Neuronal stem cell (in vitro differentiated cells): ENCODE measurements at regions not wholly inside any gene's neighbourhood (a gene's known extent, or its start where the extent isn't known, plus 50 kb on each side); places are given as distances from the start of the nearest gene placed in this dataset.
A peak's percentile ranks its signal among the peaks of the same experiment; 100 is the strongest.

Experiments used
- DNase-seq: peaks from one replicate; pipeline ENCODE4 v3.0.0-alpha.2; 2013; ENCODE audit warnings: low spot score
- H2AFZ ChIP-seq: one replicate; pipeline ENCODE4 v1.6.1; 2013; ENCODE audit warnings: mild to moderate bottlenecking, low read length, inconsistent platforms
- H2AK5ac ChIP-seq: 2 replicates; pipeline ENCODE4 v1.6.1; 2013; ENCODE audit warnings: low read depth, mild to moderate bottlenecking, inconsistent platforms, low read length, moderate library complexity, mixed read lengths
- H2BK120ac ChIP-seq: 2 replicates; pipeline ENCODE4 v1.6.1; 2013; ENCODE audit warnings: low read depth, mild to moderate bottlenecking, inconsistent platforms, low read length, moderate library complexity, mixed read lengths
- H2BK12ac ChIP-seq: one replicate; pipeline ENCODE4 v1.6.1; 2013; ENCODE audit warnings: low read length, inconsistent platforms
- H2BK15ac ChIP-seq: 2 replicates; pipeline ENCODE4 v1.6.1; 2013; ENCODE audit warnings: mild to moderate bottlenecking, low read length, inconsistent platforms, mixed read lengths
- H2BK5ac ChIP-seq: one replicate; pipeline ENCODE4 v1.6.1; 2013; ENCODE audit warnings: inconsistent platforms, mild to moderate bottlenecking, low read length, moderate library complexity
- H3K14ac ChIP-seq: one replicate; pipeline ENCODE4 v1.6.1; 2013; ENCODE audit warnings: low read length, inconsistent platforms
- H3K18ac ChIP-seq: 2 replicates; pipeline ENCODE4 v1.6.1; 2013; ENCODE audit warnings: low read length, inconsistent platforms
- H3K23ac ChIP-seq: 2 replicates; pipeline ENCODE4 v1.6.1; 2013; ENCODE audit warnings: low read depth, mild to moderate bottlenecking, mixed read lengths, low read length, inconsistent platforms; ENCODE audit not compliant: poor library complexity
- H3K27ac ChIP-seq: replicated peaks from 3 replicates; pipeline ENCODE4 v1.5.1; 2013; ENCODE audit warnings: low read length, inconsistent platforms
- H3K27me3 ChIP-seq, 3 experiments: 2 replicates each; pipeline ENCODE4 v1.6.1; 2013; ENCODE audit warnings: low read length in 3 of 3, mild to moderate bottlenecking in 2 of 3, inconsistent platforms in 1 of 3, low read depth in 1 of 3, mixed read lengths in 1 of 3, moderate library complexity in 1 of 3; ENCODE audit not compliant: control insufficient read depth in 3 of 3, insufficient read depth in 3 of 3
- H3K36me3 ChIP-seq, 2 donors: replicated peaks in 1 of 2; 2 replicates each; pipeline ENCODE4 v1.6.1; 2013; ENCODE audit warnings: low read length in 2 of 2; ENCODE audit not compliant: control insufficient read depth in 2 of 2, insufficient read depth in 2 of 2
- H3K4ac ChIP-seq: 2 replicates; pipeline ENCODE4 v1.6.1; 2013; ENCODE audit warnings: inconsistent platforms, mild to moderate bottlenecking, low read length, moderate library complexity
- H3K4me1 ChIP-seq, 2 donors: 1 replicate in 1 of 2; 2 replicates in 1 of 2; pipeline ENCODE4 v1.6.1; 2013; ENCODE audit warnings: low read length in 2 of 2, low read depth in 1 of 2; ENCODE audit not compliant: control insufficient read depth in 2 of 2, insufficient read depth in 1 of 2
- H3K4me2 ChIP-seq: one replicate; pipeline ENCODE4 v1.6.1; 2013; ENCODE audit warnings: mild to moderate bottlenecking, low read length, inconsistent platforms; ENCODE audit not compliant: insufficient read depth, poor library complexity, severe bottlenecking
- H3K4me3 ChIP-seq, 2 donors: 2 replicates each; pipeline ENCODE4 v1.5.1; 2013; ENCODE audit warnings: low read length in 2 of 2, mild to moderate bottlenecking in 2 of 2, inconsistent platforms in 1 of 2, moderate library complexity in 1 of 2
- H3K79me1 ChIP-seq: one replicate; pipeline ENCODE4 v1.6.1; 2013; ENCODE audit warnings: low read depth, mild to moderate bottlenecking, inconsistent platforms, low read length, moderate library complexity
- H3K9ac ChIP-seq: one replicate; pipeline ENCODE4 v1.6.1; 2013; ENCODE audit warnings: mild to moderate bottlenecking, low read depth, low read length, inconsistent platforms; ENCODE audit not compliant: poor library complexity
- H3K9me3 ChIP-seq, 2 donors: replicated peaks in 1 of 2; 2 replicates each; pipeline versions ENCODE3 to v1.6.1; 2013; ENCODE audit warnings: low read length in 2 of 2, mild to moderate bottlenecking in 2 of 2, inconsistent platforms in 1 of 2, low read depth in 1 of 2, mixed read lengths in 1 of 2, moderate library complexity in 1 of 2; ENCODE audit not compliant: control insufficient read depth in 2 of 2, insufficient read depth in 1 of 2
- H4K8ac ChIP-seq: one replicate; pipeline ENCODE4 v1.6.1; 2013; ENCODE audit warnings: low read depth, mild to moderate bottlenecking, inconsistent platforms, low read length, moderate library complexity
- H4K91ac ChIP-seq: one replicate; pipeline ENCODE4 v1.6.1; 2013; ENCODE audit warnings: low read length, low read depth, mild to moderate bottlenecking, inconsistent platforms; ENCODE audit not compliant: poor library complexity
- WGBS, 2 donors: extraction: QIAGEN DNeasy Blood & Tissue Kit; methylation state at CpG; one replicate each; pipeline ENCODE4 v1.1.7; 2013; ENCODE audit warnings: missing lambda C conversion rate in 2 of 2, mixed read lengths in 1 of 2; ENCODE audit not compliant: insufficient read length in 2 of 2, insufficient replicate concordance in 1 of 2; ENCODE audit errors: extremely low coverage in 2 of 2; 5-methylcytosine and 5-hydroxymethylcytosine counted together

GRCh38 chr2:234339501-234339900 is 157.4 kb downstream of the ARL4C start:
- peaks cover 9 to 12% of the 10 kb centered on the region in 2 donors for H3K4me1 ChIP-seq
- no peak overlapping the region for H3K18ac ChIP-seq
- no peak overlapping the region for H3K23ac ChIP-seq
- no peak overlapping the region for H3K4me3 ChIP-seq
- no peak for DNase-seq
- no peak overlapping the region for H4K91ac ChIP-seq
- H3K27ac ChIP-seq = no peak overlapping the region
- H3K4ac ChIP-seq = no peak overlapping the region
- H3K9me3 ChIP-seq = peaks cover 6 to 7% of the 10 kb centered on the region in 2 donors
- no peak overlapping the region for H4K8ac ChIP-seq
- no peak overlapping the region for H3K9ac ChIP-seq
- WGBS, 2 donors = no CpG with 5 or more reads among the region's 5 CpGs
- no peaks in the 10 kb centered on the region for H3K27me3 ChIP-seq
- H2AFZ ChIP-seq = no peak overlapping the region
- H2BK12ac ChIP-seq = no peak overlapping the region
- H3K79me1 ChIP-seq = peaks cover 2% of the 10 kb centered on the region
- H3K14ac ChIP-seq = no peak overlapping the region
- no peak overlapping the region for H2BK120ac ChIP-seq
- no peak overlapping the region for H2BK15ac ChIP-seq
- no peak overlapping the region for H3K4me2 ChIP-seq
- no peaks in the 10 kb centered on the region for H3K36me3 ChIP-seq
- H2BK5ac ChIP-seq = no peak overlapping the region
- no peak overlapping the region for H2AK5ac ChIP-seq

- no peak overlapping the region for H3K9ac ChIP-seq
- H3K9me3 ChIP-seq = peaks cover 6 to 7% of the 10 kb centered on the region in 2 donors
- H3K18ac ChIP-seq = no peak overlapping the region
- no peak overlapping the region for H2BK15ac ChIP-seq
- H4K8ac ChIP-seq = no peak overlapping the region
- WGBS, 2 donors = no CpG with 5 or more reads among the region's 2 CpGs
- peaks cover 10 to 15% of the 10 kb centered on the region in 2 donors for H3K4me1 ChIP-seq
- H3K36me3 ChIP-seq = no peaks in the 10 kb centered on the region
- DNase-seq = no peak
- no peak overlapping the region for H3K4me2 ChIP-seq
- no peak overlapping the region for H3K27ac ChIP-seq
- H3K79me1 ChIP-seq = peaks cover 2% of the 10 kb centered on the region
- no peak overlapping the region for H2BK12ac ChIP-seq
- no peaks in the 10 kb centered on the region for H3K27me3 ChIP-seq
- no peak overlapping the region for H2BK5ac ChIP-seq
- no peak overlapping the region for H3K14ac ChIP-seq
- H2AFZ ChIP-seq = no peak overlapping the region
- no peak overlapping the region for H3K23ac ChIP-seq
- no peak overlapping the region for H3K4ac ChIP-seq
- no peak overlapping the region for H2BK120ac ChIP-seq
- H4K91ac ChIP-seq = no peak overlapping the region
- no peak overlapping the region for H2AK5ac ChIP-seq
- no peak overlapping the region for H3K4me3 ChIP-seq
Measured at GRCh38 chr2:234339011-234339410, 157.9 kb downstream of the ARL4C start.

- no peak overlapping the region for H3K4me2 ChIP-seq
- no peak overlapping the region for H4K8ac ChIP-seq
- no CpG with 5 or more reads among the region's 19 CpGs for WGBS, 2 donors
- H2BK5ac ChIP-seq = no peak overlapping the region
- H3K79me1 ChIP-seq = no peaks in the 10 kb centered on the region
- H2BK120ac ChIP-seq = no peak overlapping the region
- peak overlapping the region; percentile 81 for H3K18ac ChIP-seq
- H3K9me3 ChIP-seq = peaks cover 6 to 7% of the 10 kb centered on the region in 2 donors
- H4K91ac ChIP-seq = no peak overlapping the region
- peak overlapping the region; percentile 77 for H3K23ac ChIP-seq
- peak overlapping the region; percentile 1 for H3K14ac ChIP-seq
- H2AK5ac ChIP-seq = peak overlapping the region; percentile 33
- H3K4ac ChIP-seq = no peak overlapping the region
- H3K36me3 ChIP-seq = no peaks in the 10 kb centered on the region
- H3K9ac ChIP-seq = no peak overlapping the region
- no peak overlapping the region for H3K4me3 ChIP-seq
- no peak overlapping the region for H2BK15ac ChIP-seq
- H2BK12ac ChIP-seq = peak overlapping the region; percentile 33
- peaks cover 0 to 12% (median 0%) of the 10 kb centered on the region in 3 experiments for H3K27me3 ChIP-seq
- no peak overlapping the region for H3K27ac ChIP-seq
- H3K4me1 ChIP-seq = peaks cover 19 to 20% of the 10 kb centered on the region in 2 donors
- peak overlapping the region; percentile 58 for H2AFZ ChIP-seq
- DNase-seq = no peak
Measured at GRCh38 chr2:234335661-234336228, 161.1 kb downstream of the ARL4C start.

GRCh38 chr2:234334756-234335155 is 162.1 kb downstream of the ARL4C start:
- Histone ChIP-seq H3K18ac (no peak overlapping the region), H3K9ac (no peak overlapping the region), H3K4me3 (no peak overlapping the region), H4K8ac (no peak overlapping the region), H2BK15ac (no peak overlapping the region), H3K23ac (no peak overlapping the region), H3K4me1 (peaks cover 19 to 20% of the 10 kb centered on the region in 2 donors), H3K27me3 (peaks cover 0 to 12% (median 0%) of the 10 kb centered on the region in 3 experiments), H3K36me3 (no peaks in the 10 kb centered on the region), H3K14ac (no peak overlapping the region), H2BK12ac (no peak overlapping the region), H2AK5ac (no peak overlapping the region), H4K91ac (no peak overlapping the region), H3K9me3 (peaks cover 6 to 7% of the 10 kb centered on the region in 2 donors), H2AFZ (no peak overlapping the region), H3K27ac (no peak overlapping the region), H3K4ac (no peak overlapping the region), H2BK5ac (no peak overlapping the region), H3K79me1 (no peaks in the 10 kb centered on the region), H2BK120ac (no peak overlapping the region), H3K4me2 (no peak overlapping the region)
- no peak for DNase-seq
- WGBS, 2 donors = no CpG with 5 or more reads among the region's 4 CpGs
